SJSA1 (cell line): ENCODE measurements at regions not wholly inside any gene's neighbourhood (a gene's known extent, or its start where the extent isn't known, plus 50 kb on each side); places are given as distances from the start of the nearest gene placed in this dataset.

Experiments used
- DNase-seq, 2 experiments: peaks; one replicate each; pipeline ENCODE4 v3.0.0-alpha.2; 2015 to 2020; ENCODE audit warnings: low spot score in 2 of 2, low read depth in 1 of 2
- H3K27ac ChIP-seq: fragments of 250-450 bp; sonication (Bioruptor Pico); 2 replicates; pipeline ENCODE4 v1.5.1; 2020; ENCODE audit warnings: mild to moderate bottlenecking, moderate library complexity
- H3K27me3 ChIP-seq: fragments of 250-450 bp; sonication (Bioruptor Pico); replicated peaks from 2 replicates; pipeline ENCODE4 v1.5.1; 2020; ENCODE audit warnings: mild to moderate bottlenecking, moderate library complexity
- H3K36me3 ChIP-seq: fragments of 250-450 bp; sonication (Bioruptor Pico); 2 replicates; pipeline ENCODE4 v1.5.1; 2020; ENCODE audit warnings: mild to moderate bottlenecking
- H3K4me1 ChIP-seq: fragments of 250-450 bp; sonication (Bioruptor Pico); replicated peaks from 2 replicates; pipeline ENCODE4 v1.6.1; 2021; ENCODE audit warnings: mild to moderate bottlenecking
- H3K4me3 ChIP-seq: fragments of 250-450 bp; sonication (Bioruptor Pico); 2 replicates; pipeline ENCODE4 v1.5.1; 2020; ENCODE audit warnings: mild to moderate bottlenecking
- H3K9me3 ChIP-seq: fragments of 250-450 bp; sonication (Bioruptor Pico); replicated peaks from 2 replicates; pipeline ENCODE4 v1.5.1; 2020; ENCODE audit warnings: mild to moderate bottlenecking

DNA sequence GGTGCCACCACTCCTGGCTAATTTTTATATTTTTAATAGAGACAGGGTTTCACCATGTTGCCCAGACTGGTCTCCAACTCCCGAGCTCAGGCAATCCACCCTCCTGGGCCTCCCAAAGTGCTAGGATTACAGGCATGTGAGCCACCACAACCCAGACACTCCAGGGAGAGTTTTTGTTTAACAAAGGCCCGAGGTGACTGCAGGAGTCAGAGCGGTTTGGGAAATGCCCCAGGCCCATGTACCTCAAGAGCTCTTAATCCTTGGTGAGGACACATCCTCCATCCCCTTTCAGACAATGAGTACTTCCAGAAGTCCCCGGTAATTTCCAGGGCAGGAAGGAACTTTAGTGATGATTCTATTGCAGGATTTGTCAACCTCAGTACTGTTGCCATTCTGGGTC, 176.0 kb downstream of the ESRRB start:
- H3K36me3 ChIP-seq: no peaks in the 10 kb centered on the region
- no peaks in the 10 kb centered on the region for H3K27me3 ChIP-seq
- no peak for DNase-seq
- H3K4me3 ChIP-seq: no peak overlapping the region
- H3K9me3 ChIP-seq: no peaks in the 10 kb centered on the region
- H3K4me1 ChIP-seq: no peaks in the 10 kb centered on the region
- H3K27ac ChIP-seq: no peak overlapping the region

- H3K27ac ChIP-seq: no peak overlapping the region
- no peaks in the 10 kb centered on the region for H3K4me1 ChIP-seq
- no peaks in the 10 kb centered on the region for H3K9me3 ChIP-seq
- no peaks in the 10 kb centered on the region for H3K27me3 ChIP-seq
- DNase-seq: no peak
- H3K4me3 ChIP-seq: no peak overlapping the region
- H3K36me3 ChIP-seq: no peaks in the 10 kb centered on the region
Observed at GRCh38 chr14:76564471-76565422, 188.8 kb downstream of the ESRRB start.

GRCh38 chr14:76566439-76566838, 190.5 kb downstream of the ESRRB start:
- no peak for DNase-seq
- Histone ChIP-seq H3K4me1 (no peaks in the 10 kb centered on the region), H3K4me3 (no peak overlapping the region), H3K9me3 (no peaks in the 10 kb centered on the region), H3K36me3 (no peaks in the 10 kb centered on the region), H3K27ac (no peak overlapping the region), H3K27me3 (no peaks in the 10 kb centered on the region)

- Histone ChIP-seq H3K4me1 (no peaks in the 10 kb centered on the region), H3K36me3 (no peaks in the 10 kb centered on the region), H3K4me3 (no peak overlapping the region), H3K9me3 (no peaks in the 10 kb centered on the region), H3K27me3 (no peaks in the 10 kb centered on the region), H3K27ac (no peak overlapping the region)
- no peak for DNase-seq
Observed at GRCh38 chr14:76574416-76575095, 186.7 kb upstream of the VASH1 start.

DNA sequence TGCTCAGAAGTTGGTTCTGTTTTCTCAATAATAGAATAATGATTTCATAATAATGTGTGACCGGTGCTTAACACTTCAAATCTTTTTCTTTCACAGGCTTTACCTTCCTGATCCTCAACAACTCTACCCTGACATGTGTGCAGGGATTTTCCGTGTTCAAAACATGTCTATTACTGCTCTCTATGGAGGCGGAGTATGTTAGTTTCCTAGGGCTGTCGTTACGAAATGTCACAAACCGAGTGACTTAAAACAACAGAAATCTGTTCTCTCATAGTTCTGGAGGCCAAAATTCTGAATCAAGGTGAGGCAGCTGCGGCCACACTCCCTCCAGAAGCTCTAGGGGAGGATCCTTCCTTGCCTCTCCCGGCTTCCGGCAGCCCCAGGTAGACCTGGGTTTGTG, 186.2 kb upstream of the VASH1 start:
- Histone ChIP-seq H3K4me1 (no peaks in the 10 kb centered on the region), H3K27ac (no peak overlapping the region), H3K36me3 (no peaks in the 10 kb centered on the region), H3K27me3 (no peaks in the 10 kb centered on the region), H3K9me3 (no peaks in the 10 kb centered on the region), H3K4me3 (no peak overlapping the region)
- DNase-seq: no peak

DNA sequence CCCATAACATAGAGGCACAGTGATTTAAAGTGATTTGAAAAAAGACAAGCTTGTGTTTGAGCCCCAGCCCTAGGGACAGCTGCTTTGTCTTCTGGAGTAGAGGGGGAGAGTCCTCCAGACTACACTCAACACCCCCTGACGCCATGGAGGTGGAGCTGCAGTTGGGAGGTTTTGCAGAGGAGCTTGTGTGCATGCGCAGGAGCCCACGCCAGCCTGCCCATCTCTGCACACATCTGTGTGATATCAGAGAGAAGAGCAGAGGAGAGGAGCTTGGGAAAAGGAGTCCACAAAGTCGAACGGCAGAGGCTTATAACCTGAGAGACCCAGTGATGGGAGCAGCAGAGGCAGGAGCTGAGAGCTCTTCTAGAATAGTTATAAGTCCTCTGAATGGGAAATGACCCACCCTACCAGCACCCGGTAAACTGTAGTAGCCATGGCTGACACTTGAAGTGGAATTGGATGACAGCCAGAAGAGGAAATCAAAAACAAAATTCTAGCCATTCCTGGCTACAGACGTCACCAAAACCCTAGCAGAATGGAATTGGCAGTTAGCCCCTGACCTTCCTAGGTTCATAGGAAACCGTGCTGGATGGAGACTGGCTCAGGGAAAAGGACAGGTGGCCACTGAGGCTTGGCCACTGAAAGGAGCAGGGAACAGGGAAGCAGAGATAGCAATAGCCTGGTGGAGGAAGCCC, 185.1 kb upstream of the VASH1 start:
- Histone ChIP-seq H3K27ac (no peak overlapping the region), H3K9me3 (no peaks in the 10 kb centered on the region), H3K4me3 (no peak overlapping the region), H3K4me1 (no peaks in the 10 kb centered on the region), H3K36me3 (no peaks in the 10 kb centered on the region), H3K27me3 (no peaks in the 10 kb centered on the region)
- DNase-seq: no peak

DNA sequence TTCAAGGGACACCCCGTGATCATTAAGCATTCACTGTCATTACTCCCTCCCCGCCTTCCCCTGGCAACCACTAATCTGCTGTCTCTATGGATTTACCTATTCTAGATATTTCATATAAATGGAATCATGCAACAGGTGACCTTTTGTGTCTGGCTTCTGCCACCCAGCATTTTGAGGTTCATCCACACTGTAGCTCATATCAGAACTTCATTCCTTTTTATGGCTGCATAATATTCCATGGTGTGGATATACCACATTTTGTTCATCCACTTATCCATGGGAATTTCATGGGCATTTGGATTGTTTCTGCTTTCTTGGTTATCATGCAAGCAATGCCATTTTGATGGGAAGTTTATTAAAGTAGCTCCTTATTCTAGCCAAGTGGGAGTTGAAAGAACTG, 184.2 kb upstream of the VASH1 start:
- H3K27me3 ChIP-seq: no peaks in the 10 kb centered on the region
- no peak overlapping the region for H3K27ac ChIP-seq
- no peak overlapping the region for H3K4me3 ChIP-seq
- no peaks in the 10 kb centered on the region for H3K36me3 ChIP-seq
- H3K4me1 ChIP-seq: no peaks in the 10 kb centered on the region
- no peak for DNase-seq
- no peaks in the 10 kb centered on the region for H3K9me3 ChIP-seq

DNA sequence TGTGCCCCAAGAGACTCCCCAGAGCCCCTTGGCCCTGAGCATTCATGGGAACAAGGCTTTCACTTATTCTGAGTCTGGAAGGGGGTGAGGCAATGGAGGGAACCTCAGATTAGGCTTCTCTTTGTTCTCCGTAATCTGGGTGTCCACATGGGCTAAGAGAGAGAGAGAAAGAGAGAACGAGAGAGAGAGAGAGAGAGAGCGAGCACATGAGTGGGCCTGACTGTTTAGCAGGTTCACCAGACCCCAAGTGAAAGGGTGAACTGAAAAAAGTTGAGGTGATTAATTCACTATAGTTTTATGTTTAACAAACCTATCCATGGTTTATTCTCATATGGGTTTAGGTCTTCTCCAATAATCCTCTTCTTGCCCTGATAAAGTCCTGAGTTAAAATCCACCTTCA, 183.4 kb upstream of the VASH1 start:
- Histone ChIP-seq H3K36me3 (no peaks in the 10 kb centered on the region), H3K4me3 (no peak overlapping the region), H3K27me3 (no peaks in the 10 kb centered on the region), H3K4me1 (no peaks in the 10 kb centered on the region), H3K27ac (no peak overlapping the region), H3K9me3 (no peaks in the 10 kb centered on the region)
- DNase-seq: no peak

- Histone ChIP-seq H3K36me3 (no peaks in the 10 kb centered on the region), H3K27ac (no peak overlapping the region), H3K4me3 (no peak overlapping the region), H3K4me1 (no peaks in the 10 kb centered on the region), H3K27me3 (no peaks in the 10 kb centered on the region), H3K9me3 (no peaks in the 10 kb centered on the region)
- DNase-seq: no peak
Observed at GRCh38 chr14:76580399-76580798, 180.9 kb upstream of the VASH1 start.

DNA sequence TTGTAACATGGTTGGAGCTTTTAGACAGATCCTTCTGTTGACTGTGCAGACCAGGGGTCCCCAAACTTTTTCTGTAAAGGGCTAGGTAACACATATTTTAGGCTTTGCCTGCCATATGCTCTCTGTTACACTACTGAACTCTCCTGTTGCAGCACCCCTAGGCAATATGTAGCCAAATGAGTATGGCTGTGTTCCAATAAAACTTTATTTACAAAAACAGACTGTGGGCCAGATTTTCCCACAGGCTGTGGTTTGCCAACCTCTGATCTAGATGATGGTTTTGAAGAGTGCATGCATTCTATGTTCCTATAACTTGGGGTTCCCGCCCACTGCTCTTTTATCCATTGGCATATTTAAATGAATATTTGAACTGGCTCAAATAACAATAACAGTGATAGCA, 180.3 kb upstream of the VASH1 start:
- no peak for DNase-seq
- no peak overlapping the region for H3K27ac ChIP-seq
- no peaks in the 10 kb centered on the region for H3K27me3 ChIP-seq
- H3K4me1 ChIP-seq: no peaks in the 10 kb centered on the region
- no peak overlapping the region for H3K4me3 ChIP-seq
- H3K36me3 ChIP-seq: no peaks in the 10 kb centered on the region
- no peaks in the 10 kb centered on the region for H3K9me3 ChIP-seq

GRCh38 chr14:76581592-76581991, 179.7 kb upstream of the VASH1 start:
- Histone ChIP-seq H3K9me3 (no peaks in the 10 kb centered on the region), H3K4me3 (no peak overlapping the region)
- DNase-seq: no peak

GRCh38 chr14:76582447-76582846, 178.8 kb upstream of the VASH1 start:
- Histone ChIP-seq H3K4me3 (no peak overlapping the region), H3K9me3 (no peaks in the 10 kb centered on the region), H3K27me3 (no peaks in the 10 kb centered on the region), H3K4me1 (no peaks in the 10 kb centered on the region), H3K36me3 (no peaks in the 10 kb centered on the region), H3K27ac (no peak overlapping the region)
- DNase-seq: no peak

More at GRCh38 chr14:76581592-76581991, 179.7 kb upstream of the VASH1 start:
- Histone ChIP-seq H3K36me3 (no peaks in the 10 kb centered on the region), H3K27me3 (no peaks in the 10 kb centered on the region), H3K27ac (no peak overlapping the region), H3K4me1 (no peaks in the 10 kb centered on the region)

GRCh38 chr14:76583174-76583573, 178.1 kb upstream of the VASH1 start:
- H3K4me1 ChIP-seq: no peaks in the 10 kb centered on the region
- H3K9me3 ChIP-seq: no peaks in the 10 kb centered on the region
- no peak overlapping the region for H3K4me3 ChIP-seq
- H3K27ac ChIP-seq: no peak overlapping the region
- H3K36me3 ChIP-seq: no peaks in the 10 kb centered on the region
- no peak for DNase-seq
- no peaks in the 10 kb centered on the region for H3K27me3 ChIP-seq

GRCh38 chr14:76583805-76584204, 177.5 kb upstream of the VASH1 start:
- H3K36me3 ChIP-seq: no peaks in the 10 kb centered on the region
- H3K4me3 ChIP-seq: no peak overlapping the region
- no peak for DNase-seq
- no peaks in the 10 kb centered on the region for H3K27me3 ChIP-seq
- H3K27ac ChIP-seq: no peak overlapping the region
- H3K9me3 ChIP-seq: no peaks in the 10 kb centered on the region
- no peaks in the 10 kb centered on the region for H3K4me1 ChIP-seq
